ENCODE measurements at regions not wholly inside any gene's neighbourhood (a gene's known extent, or its start where the extent isn't known, plus 50 kb on each side); places are given as distances from the start of the nearest gene placed in this dataset.
A peak's percentile ranks its signal among the peaks of the same experiment; 100 is the strongest.
"Not testable (repeated sequence)": the region's sequence is repeated elsewhere in the genome, so short reads cannot be mapped to it uniquely, and the experiment has no call there.

GRCh38 chrX:78603908-78604307 is 55.2 kb downstream of the RTL3 start:
- H3K27ac Mint-ChIP-seq = no peak overlapping the region
- no peaks in the 10 kb centered on the region for H3K4me1 Mint-ChIP-seq
- no peak for ATAC-seq
- no peaks in the 10 kb centered on the region for H3K27me3 Mint-ChIP-seq
- no peaks in the 10 kb centered on the region for H3K36me3 Mint-ChIP-seq (ENCODE audit: low read depth)
- H3K9me3 Mint-ChIP-seq = peaks cover 5% of the 10 kb centered on the region
- no peak overlapping the region for H3K4me3 Mint-ChIP-seq
- no peak for DNase-seq

- no peaks in the 10 kb centered on the region for H3K27me3 Mint-ChIP-seq
- no peak for ATAC-seq
Observed at GRCh38 chrX:78595901-78596502, 63.1 kb downstream of the RTL3 start.

GRCh38 chrX:78593701-78594100 is 65.4 kb downstream of the RTL3 start:
- Mint-ChIP-seq H3K27me3 (no peaks in the 10 kb centered on the region), H3K4me1 (no peaks in the 10 kb centered on the region), H3K9me3 (peaks cover 7% of the 10 kb centered on the region), H3K4me3 (no peak overlapping the region), H3K36me3 (ENCODE audit: low read depth) (no peaks in the 10 kb centered on the region), H3K27ac (no peak overlapping the region)
- ATAC-seq (no peak), DNase-seq (no peak)

More at GRCh38 chrX:78595901-78596502, 63.1 kb downstream of the RTL3 start:
- Mint-ChIP-seq H3K4me1 (no peaks in the 10 kb centered on the region), H3K36me3 (ENCODE audit: low read depth) (no peaks in the 10 kb centered on the region), H3K9me3 (peaks cover 12% of the 10 kb centered on the region), H3K4me3 (no peak overlapping the region), H3K27ac (no peak overlapping the region)
- DNase-seq = peak; percentile 4

GRCh38 chrX:78592030-78592429 is 67.1 kb downstream of the RTL3 start:
- Mint-ChIP-seq H3K27me3 (no peaks in the 10 kb centered on the region), H3K4me3 (no peak overlapping the region), H3K9me3 (peaks cover 7% of the 10 kb centered on the region), H3K4me1 (no peaks in the 10 kb centered on the region), H3K27ac (no peak overlapping the region), H3K36me3 (ENCODE audit: low read depth) (no peaks in the 10 kb centered on the region)
- DNase-seq = no peak
- ATAC-seq = no peak

GRCh38 chrX:78574306-78574705 is 84.8 kb downstream of the RTL3 start:
- no peaks in the 10 kb centered on the region for H3K9me3 Mint-ChIP-seq
- no peaks in the 10 kb centered on the region for H3K36me3 Mint-ChIP-seq (ENCODE audit: low read depth)
- no peak for DNase-seq
- H3K27me3 Mint-ChIP-seq = no peaks in the 10 kb centered on the region
- H3K27ac Mint-ChIP-seq = no peak overlapping the region
- no peak overlapping the region for H3K4me3 Mint-ChIP-seq
- ATAC-seq = no peak
- peaks cover 8% of the 10 kb centered on the region for H3K4me1 Mint-ChIP-seq

- H3K27ac Mint-ChIP-seq = no peak overlapping the region
- H3K27me3 Mint-ChIP-seq = no peaks in the 10 kb centered on the region
- DNase-seq (no peak), ATAC-seq (no peak)
- peaks cover 8% of the 10 kb centered on the region for H3K4me1 Mint-ChIP-seq
- H3K4me3 Mint-ChIP-seq = no peak overlapping the region
- H3K9me3 Mint-ChIP-seq = no peaks in the 10 kb centered on the region
- no peaks in the 10 kb centered on the region for H3K36me3 Mint-ChIP-seq (ENCODE audit: low read depth)
Observed at GRCh38 chrX:78573630-78574029, 85.5 kb downstream of the RTL3 start.

GRCh38 chrX:78571849-78572248 is 87.3 kb downstream of the RTL3 start:
- Mint-ChIP-seq H3K4me1 (peaks cover 8% of the 10 kb centered on the region), H3K4me3 (no peak overlapping the region), H3K27me3 (no peaks in the 10 kb centered on the region), H3K27ac (no peak overlapping the region), H3K36me3 (ENCODE audit: low read depth) (no peaks in the 10 kb centered on the region), H3K9me3 (no peaks in the 10 kb centered on the region)
- no peak for DNase-seq
- no peak for ATAC-seq

GRCh38 chrX:78555401-78555980 is 103.6 kb downstream of the RTL3 start:
- Mint-ChIP-seq H3K36me3 (ENCODE audit: low read depth) (no peaks in the 10 kb centered on the region), H3K4me1 (peaks cover 2% of the 10 kb centered on the region), H3K27ac (no peak overlapping the region), H3K4me3 (no peak overlapping the region), H3K9me3 (peaks cover 3% of the 10 kb centered on the region), H3K27me3 (no peaks in the 10 kb centered on the region)
- ATAC-seq = no peak
- DNase-seq = no peak

GRCh38 chrX:78552628-78553027 is 106.5 kb downstream of the RTL3 start:
- H3K4me3 Mint-ChIP-seq; H3K27ac Mint-ChIP-seq; ATAC-seq; H3K36me3 Mint-ChIP-seq (ENCODE audit: low read depth); DNase-seq; H3K27me3 Mint-ChIP-seq; H3K4me1 Mint-ChIP-seq; H3K9me3 Mint-ChIP-seq: not testable (repeated sequence)

- Mint-ChIP-seq H3K4me1 (peaks cover 7% of the 10 kb centered on the region), H3K4me3 (no peak overlapping the region), H3K27ac (no peak overlapping the region), H3K9me3 (peaks cover 10% of the 10 kb centered on the region), H3K27me3 (no peaks in the 10 kb centered on the region), H3K36me3 (ENCODE audit: low read depth) (peaks cover 6% of the 10 kb centered on the region)
- no peak for DNase-seq
- ATAC-seq = no peak
Observed at GRCh38 chrX:78548012-78548411, 111.1 kb downstream of the RTL3 start.

- H3K36me3 Mint-ChIP-seq (ENCODE audit: low read depth) = peaks cover 9% of the 10 kb centered on the region
- peaks cover 27% of the 10 kb centered on the region for H3K9me3 Mint-ChIP-seq
- ATAC-seq (no peak), DNase-seq (no peak)
- H3K27ac Mint-ChIP-seq = no peak overlapping the region
- H3K4me1 Mint-ChIP-seq = peaks cover 7% of the 10 kb centered on the region
- H3K27me3 Mint-ChIP-seq = no peaks in the 10 kb centered on the region
- H3K4me3 Mint-ChIP-seq = no peak overlapping the region
Observed at GRCh38 chrX:78545233-78545632, 113.9 kb downstream of the RTL3 start.

GRCh38 chrX:78543281-78543680 is 115.8 kb downstream of the RTL3 start:
- peaks cover 9% of the 10 kb centered on the region for H3K36me3 Mint-ChIP-seq (ENCODE audit: low read depth)
- no peak overlapping the region for H3K27ac Mint-ChIP-seq

GRCh38 chrX:78540171-78540570 is 119.0 kb downstream of the RTL3 start:
- H3K36me3 Mint-ChIP-seq (ENCODE audit: low read depth) = peaks cover 9% of the 10 kb centered on the region
- no peak overlapping the region for H3K4me3 Mint-ChIP-seq
- no peaks in the 10 kb centered on the region for H3K4me1 Mint-ChIP-seq
- DNase-seq (no peak), ATAC-seq (no peak)
- H3K27ac Mint-ChIP-seq = no peak overlapping the region
- H3K27me3 Mint-ChIP-seq = no peaks in the 10 kb centered on the region
- H3K9me3 Mint-ChIP-seq = peaks cover 36% of the 10 kb centered on the region

More at GRCh38 chrX:78543281-78543680, 115.8 kb downstream of the RTL3 start:
- DNase-seq (no peak), ATAC-seq (no peak)
- Mint-ChIP-seq H3K27me3 (no peaks in the 10 kb centered on the region), H3K9me3 (peaks cover 36% of the 10 kb centered on the region), H3K4me3 (no peak overlapping the region), H3K4me1 (peaks cover 6% of the 10 kb centered on the region)

- no peaks in the 10 kb centered on the region for H3K36me3 Mint-ChIP-seq (ENCODE audit: low read depth)
- ATAC-seq = no peak
- no peak for DNase-seq
- H3K27ac Mint-ChIP-seq = no peak overlapping the region
- no peaks in the 10 kb centered on the region for H3K4me1 Mint-ChIP-seq
- H3K27me3 Mint-ChIP-seq = no peaks in the 10 kb centered on the region
- no peaks in the 10 kb centered on the region for H3K9me3 Mint-ChIP-seq
- H3K4me3 Mint-ChIP-seq = no peak overlapping the region
Observed at GRCh38 chrX:78534221-78534620, 124.9 kb downstream of the RTL3 start.

- no peak for ATAC-seq
- peaks cover 10% of the 10 kb centered on the region for H3K4me1 Mint-ChIP-seq
- no peaks in the 10 kb centered on the region for H3K9me3 Mint-ChIP-seq
- H3K36me3 Mint-ChIP-seq (ENCODE audit: low read depth) = no peaks in the 10 kb centered on the region
- no peaks in the 10 kb centered on the region for H3K27me3 Mint-ChIP-seq
- no peak overlapping the region for H3K4me3 Mint-ChIP-seq
- no peak for DNase-seq
- no peak overlapping the region for H3K27ac Mint-ChIP-seq
Observed at GRCh38 chrX:78532363-78532762, 126.8 kb downstream of the RTL3 start.

GRCh38 chrX:78527818-78528217 is 131.3 kb downstream of the RTL3 start:
- Mint-ChIP-seq H3K4me1 (peaks cover 32% of the 10 kb centered on the region), H3K27ac (peak overlapping the region; percentile 73), H3K9me3 (no peaks in the 10 kb centered on the region), H3K27me3 (no peaks in the 10 kb centered on the region), H3K36me3 (ENCODE audit: low read depth) (no peaks in the 10 kb centered on the region), H3K4me3 (no peak overlapping the region)
- DNase-seq (no peak), ATAC-seq (peak; percentile 74)
